ENCODE measurements at regions not wholly inside any gene's neighbourhood (a gene's known extent, or its start where the extent isn't known, plus 50 kb on each side); places are given as distances from the start of the nearest gene placed in this dataset.

- TF ChIP-seq POLR2A (IDR thresholded peaks at IDR 0.05; ENCODE audit: low read depth, low read length), result no peak
- TF ChIP-seq MAX (IDR thresholded peaks at IDR 0.05; ENCODE audit: insufficient read depth, insufficient read length), result no peak
Measured at GRCh38 chr9:18404434-18405029, 69.4 kb upstream of the ADAMTSL1 start.
